OCI-LY3 (cell line): ENCODE measurements at regions not wholly inside any gene's neighbourhood (a gene's known extent, or its start where the extent isn't known, plus 50 kb on each side); places are given as distances from the start of the nearest gene placed in this dataset.

Source experiments
- CTCF ChIP-seq: fragments of 200-600, 300-600 bp; sonication (generic); IDR thresholded peaks from 2 replicates; pipeline ENCODE4 v1.5.1; 2014; ENCODE audit warnings: antibody characterized with exemption, low read length, low read depth
- EZH2phosphoT487 ChIP-seq: fragments of 200-600 bp; shearing (Covaris generic); IDR thresholded peaks from 2 replicates; pipeline ENCODE4 v1.6.1; 2018; ENCODE audit warnings: antibody characterized with exemption, mixed run types, low read depth

- no peak for TF ChIP-seq CTCF
- no peak for TF ChIP-seq EZH2phosphoT487
Measured at GRCh38 chr12:19038209-19038608, 91.3 kb upstream of the PLEKHA5 start.
